Erythroblast (primary cell): ENCODE measurements at regions not wholly inside any gene's neighbourhood (a gene's known extent, or its start where the extent isn't known, plus 50 kb on each side); places are given as distances from the start of the nearest gene placed in this dataset.

Experiments
- GATA1 ChIP-seq: IDR thresholded peaks from 2 replicates; pipeline ENCODE4 v1.6.1; 2011; ENCODE audit warnings: low read depth, mild to moderate bottlenecking, control low read depth, low read length, moderate library complexity
- POLR2A ChIP-seq: IDR thresholded peaks from 2 replicates; pipeline ENCODE4 v1.6.1; 2011; ENCODE audit warnings: mild to moderate bottlenecking, low read length

DNA sequence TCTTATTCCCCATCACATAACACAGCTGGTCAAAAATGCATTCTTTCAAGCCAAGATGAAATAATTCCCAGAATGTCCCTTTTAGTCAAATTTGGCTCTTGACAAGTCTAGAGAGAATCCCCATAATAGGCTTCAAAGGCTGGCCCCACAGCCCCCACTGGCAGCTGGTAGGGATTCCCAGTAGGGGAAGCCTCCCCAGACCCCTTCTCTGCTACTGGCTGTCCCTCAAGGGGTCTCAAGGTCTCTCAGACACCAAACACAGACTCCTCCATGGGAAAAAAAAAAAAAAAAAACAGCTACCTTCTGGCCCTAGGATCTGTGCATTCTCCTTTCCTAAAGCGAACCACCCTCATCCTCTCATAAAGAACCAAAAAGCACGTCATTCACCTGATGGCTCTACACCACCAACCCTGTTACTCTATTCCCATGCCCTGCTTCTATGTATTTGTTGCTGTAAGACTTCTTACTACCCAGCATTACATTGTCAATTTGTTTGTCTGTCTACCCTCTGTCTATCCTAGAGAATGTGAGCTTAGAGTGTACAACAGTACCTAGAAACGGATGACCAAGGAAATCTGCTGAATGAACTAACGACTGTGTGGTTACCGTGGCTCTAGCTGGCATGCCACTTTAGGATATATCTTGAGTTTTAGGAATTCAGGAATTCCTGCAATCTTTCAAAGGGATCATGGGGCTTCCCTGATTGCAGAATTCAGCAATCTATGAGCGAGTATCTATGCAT lies 164.1 kb upstream of the NSMCE3 start:
- no peak for TF ChIP-seq POLR2A
- no peak for TF ChIP-seq GATA1
